ENCODE measurements at regions not wholly inside any gene's neighbourhood (a gene's known extent, or its start where the extent isn't known, plus 50 kb on each side); places are given as distances from the start of the nearest gene placed in this dataset.

- TF ChIP-seq CTCF (IDR thresholded peaks at IDR 0.05), result no peak
- no peak for TF ChIP-seq POLR2AphosphoS5 (IDR thresholded peaks at IDR 0.05)
Measured at GRCh38 chr15:53840681-53841080, 81.2 kb upstream of the WDR72 start.

All from stomach (tissue), 4 donors.